HepG2 (cell line): ENCODE measurements at regions not wholly inside any gene's neighbourhood (a gene's known extent, or its start where the extent isn't known, plus 50 kb on each side); places are given as distances from the start of the nearest gene placed in this dataset.

ENCODE experiments used
- ATAC-seq: fragments of 200-7000 bp; cut with Tn5 transposase; 3 replicates; pipeline ENCODE4 v1.9.1; 2020; ENCODE audit warnings: mild to moderate bottlenecking, moderate library complexity
- BruUV-seq: library from RNA; stranded (reverse); fragments of 400-500 nt; replicated peaks from 2 replicates; lab custom pipeline; 2021; lab: Mats Ljungman, UMichigan
- CTCF ChIA-PET: fragments of 300-600 bp; formaldehyde crosslinking; extraction: SDS; loops from one replicate; lab custom pipeline; 2021; ENCODE audit warnings: low total read pairs, inconsistent platforms, low intra/inter-chr PET ratio; lab: Yijun Ruan, JAX
- POLR2A ChIA-PET: fragments of 350-600 bp; sonication (Branson Sonifier 250); formaldehyde crosslinking; loops from one replicate; lab custom pipeline; 2020; ENCODE audit warnings: antibody characterized with exemption, inconsistent platforms; lab: Yijun Ruan, JAX
- DNase-seq: peaks from one replicate; pipeline ENCODE4 v3.0.0-alpha.2; 2015; ENCODE audit warnings: low spot score
- FAIRE-seq: peaks from 3 replicates; lab custom pipeline; 2011; peaks lifted over from hg19 to GRCh38; lab: Jason Lieb, UNC
- H2AFZ ChIP-seq: one replicate; pipeline ENCODE4 v1.6.1; 2011; ENCODE audit warnings: low read length, inconsistent platforms
- H3K27ac ChIP-seq: fragments of 300-600 bp; 3 replicates; pipeline ENCODE4 v1.8.0; 2011; ENCODE audit warnings: mixed run types, mild to moderate bottlenecking, mixed read lengths, low read length, inconsistent platforms; ENCODE audit not compliant: insufficient read depth; ENCODE audit errors: extremely low read length
- H3K27me3 ChIP-seq, 2 experiments: fragments of 200-600 bp in 1 of 2; 2 replicates in 1 of 2; 3 replicates in 1 of 2; pipeline versions ENCODE4 v1.6.0 to v1.8.0; 2011; ENCODE audit warnings: low read length in 2 of 2, mild to moderate bottlenecking in 2 of 2, moderate library complexity in 2 of 2, inconsistent platforms in 1 of 2; ENCODE audit not compliant: insufficient read depth in 2 of 2, control insufficient read depth in 1 of 2
- H3K36me3 ChIP-seq, 2 experiments: fragments of 200-600 bp in 1 of 2; replicated peaks in 1 of 2; 2 replicates in 1 of 2; 3 replicates in 1 of 2; pipeline versions ENCODE4 v1.5.1 to v1.8.0; 2011; ENCODE audit warnings: low read length in 2 of 2, inconsistent platforms in 1 of 2; ENCODE audit not compliant: insufficient read depth in 2 of 2, control insufficient read depth in 1 of 2
- H3K4me1 ChIP-seq: 2 replicates; pipeline ENCODE4 v1.5.1; 2012; ENCODE audit warnings: low read length, inconsistent platforms; ENCODE audit not compliant: insufficient read depth
- H3K4me2 ChIP-seq: 2 replicates; pipeline ENCODE4 v1.6.0; 2011; ENCODE audit warnings: low read depth, low read length, inconsistent platforms
- H3K4me3 ChIP-seq, 3 experiments: fragments of 200-600 bp in 1 of 3; sonication (generic), shearing (Covaris generic) in 1 of 3; replicated peaks in 1 of 3; 2 replicates each; pipeline ENCODE4 v1.5.1; 2011 to 2016; ENCODE audit warnings: low read length in 3 of 3, inconsistent platforms in 2 of 3, low read depth in 2 of 3, mild to moderate bottlenecking in 2 of 3, control low read depth in 1 of 3, mixed read lengths in 1 of 3; ENCODE audit not compliant: insufficient read depth in 1 of 3
- H3K79me2 ChIP-seq: one replicate; pipeline ENCODE4 v1.6.1; 2011; ENCODE audit warnings: low read length, inconsistent platforms; ENCODE audit not compliant: insufficient read depth
- H3K9ac ChIP-seq: 2 replicates; pipeline ENCODE4 v1.6.0; 2011; ENCODE audit warnings: mild to moderate bottlenecking, low read depth, low read length, inconsistent platforms; ENCODE audit not compliant: insufficient read depth
- H3K9me3 ChIP-seq: 2 replicates; pipeline ENCODE4 v1.5.1; 2012; ENCODE audit warnings: mild to moderate bottlenecking, low read length
- H4K20me1 ChIP-seq: 2 replicates; pipeline ENCODE4 v1.6.0; 2011; ENCODE audit warnings: inconsistent platforms, mild to moderate bottlenecking, low read length, moderate library complexity; ENCODE audit not compliant: insufficient read depth
- ELF3 ChIP-seq: IDR thresholded peaks from 2 replicates; pipeline ENCODE4 v1.6.1; 2016; ENCODE audit warnings: missing genetic modification reagents, missing compliant biosample characterization
- GLI4 ChIP-seq: sonication (generic); formaldehyde crosslinking; IDR thresholded peaks from 2 replicates; pipeline ENCODE4 v1.5.1; 2020; ENCODE audit warnings: missing genetic modification reagents, mild to moderate bottlenecking, moderate library complexity, borderline replicate concordance
- IRX3 ChIP-seq: sonication (generic); formaldehyde crosslinking; IDR thresholded peaks from 2 replicates; pipeline ENCODE4 v1.8.1; 2023; ENCODE audit warnings: mild to moderate bottlenecking, low read depth, missing genetic modification reagents, borderline replicate concordance
- NFE2 ChIP-seq: sonication (generic); formaldehyde crosslinking; IDR thresholded peaks from 2 replicates; pipeline ENCODE4 v1.4.0; 2020; ENCODE audit warnings: missing genetic modification reagents
- NFKB2 ChIP-seq: sonication (generic); formaldehyde crosslinking; IDR thresholded peaks from 2 replicates; pipeline ENCODE4 v1.4.0; 2020; ENCODE audit warnings: missing genetic modification reagents, borderline replicate concordance
- PRPF4 ChIP-seq: fragments of 200-400 bp; formaldehyde crosslinking; IDR thresholded peaks from 2 replicates; pipeline ENCODE4 v1.6.1; 2016; ENCODE audit warnings: low read length, low read depth; ENCODE audit not compliant: poor library complexity, severe bottlenecking
- ZNF761 ChIP-seq: sonication (generic); formaldehyde crosslinking; conservative IDR thresholded peaks from 2 replicates; pipeline ENCODE4 v1.4.0; 2020; ENCODE audit warnings: mild to moderate bottlenecking, missing genetic modification reagents
- ZNF781 ChIP-seq: sonication (generic); formaldehyde crosslinking; IDR thresholded peaks from 2 replicates; pipeline ENCODE4 v1.5.1; 2020; ENCODE audit warnings: borderline replicate concordance, mild to moderate bottlenecking, missing genetic modification reagents; ENCODE audit errors: not compliant biosample characterization
- WGBS: methylation state at CpG from one replicate; pipeline ENCODE4 v1.1.6; 2017; ENCODE audit warnings: low lambda C conversion rate; 5-methylcytosine and 5-hydroxymethylcytosine counted together
- in situ Hi-C: cut with HindIII; loops from 2 replicates; pipeline ENCODE4 v1.10.0; 2017; ENCODE audit warnings: low pct_unique_long_range_greater_than_20kb; ENCODE audit not compliant: extremely low pct_ligation_motif_present
- intact Hi-C: fragments of 100-400 bp; cut with micrococcal nuclease; formaldehyde crosslinking; loops from one replicate; pipeline ENCODE4 v1.10.0; 2022; ENCODE audit not compliant: unreplicated experiment
- TF ChIP-seq, protein P1 (sequence below): sonication (generic); formaldehyde crosslinking; IDR thresholded peaks from 2 replicates; pipeline ENCODE4 v1.4.0; 2020; ENCODE audit warnings: mild to moderate bottlenecking, missing genetic modification reagents

DNA sequence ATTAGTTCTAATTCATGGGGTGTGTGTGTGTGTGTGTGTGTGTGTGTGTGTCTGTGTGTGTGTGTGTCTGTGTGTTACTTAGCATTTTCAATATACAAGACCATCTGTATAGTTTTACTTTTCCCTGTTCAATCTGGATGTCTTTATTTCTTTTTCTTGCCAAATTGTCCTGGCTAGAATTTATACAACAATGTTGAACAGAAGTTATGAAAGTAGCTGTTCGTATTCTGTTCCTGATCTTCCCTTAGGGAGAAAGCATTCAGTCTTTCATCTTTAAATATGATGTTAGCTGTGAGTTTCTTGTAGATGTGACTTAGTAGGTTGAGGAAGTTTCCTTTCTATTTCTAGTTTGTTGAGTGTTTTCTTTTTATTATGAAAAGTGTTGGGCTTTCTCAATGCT is 101.0 kb upstream of the ADRA1D start:
- TF ChIP-seq NFE2 (CRISPR knock-in tag) (no peak), ZNF781 (no peak), GLI4 (no peak), PRPF4 (no peak), IRX3 (CRISPR knock-in tag) (no peak), ELF3 (no peak), NFKB2 (CRISPR knock-in tag) (no peak), ZNF761 (CRISPR knock-in tag) (no peak)
- TF ChIP-seq, protein P1, sequence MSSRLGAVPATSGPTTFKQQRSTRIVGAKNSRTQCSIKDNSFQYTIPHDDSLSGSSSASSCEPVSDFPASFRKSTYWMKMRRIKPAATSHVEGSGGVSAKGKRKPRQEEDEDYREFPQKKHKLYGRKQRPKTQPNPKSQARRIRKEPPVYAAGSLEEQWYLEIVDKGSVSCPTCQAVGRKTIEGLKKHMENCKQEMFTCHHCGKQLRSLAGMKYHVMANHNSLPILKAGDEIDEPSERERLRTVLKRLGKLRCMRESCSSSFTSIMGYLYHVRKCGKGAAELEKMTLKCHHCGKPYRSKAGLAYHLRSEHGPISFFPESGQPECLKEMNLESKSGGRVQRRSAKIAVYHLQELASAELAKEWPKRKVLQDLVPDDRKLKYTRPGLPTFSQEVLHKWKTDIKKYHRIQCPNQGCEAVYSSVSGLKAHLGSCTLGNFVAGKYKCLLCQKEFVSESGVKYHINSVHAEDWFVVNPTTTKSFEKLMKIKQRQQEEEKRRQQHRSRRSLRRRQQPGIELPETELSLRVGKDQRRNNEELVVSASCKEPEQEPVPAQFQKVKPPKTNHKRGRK (CRISPR knock-in tag), result no peak
- WGBS, result 0% methylated on average over 1 of the region's 1 CpG
- Histone ChIP-seq H3K36me3 (no peaks in the 10 kb centered on the region), H3K27ac (no peak overlapping the region), H3K4me3 (no peak overlapping the region), H3K9me3 (no peaks in the 10 kb centered on the region), H4K20me1 (no peaks in the 10 kb centered on the region), H2AFZ (no peak overlapping the region), H3K4me1 (no peaks in the 10 kb centered on the region), H3K4me2 (no peak overlapping the region), H3K9ac (no peak overlapping the region), H3K27me3 (no peaks in the 10 kb centered on the region; a peak in 1 of 5 replicates), H3K79me2 (no peaks in the 10 kb centered on the region)
- intact Hi-C loops (no loop called here), in situ Hi-C loops (no loop called here)
- CTCF ChIA-PET, result no interaction called here
- POLR2A ChIA-PET, result no interaction called here
- ATAC-seq, result no peak
- DNase-seq, result no peak
- no peak for FAIRE-seq
- no TSS peak for BruUV-seq
